GM12878 (cell line): ENCODE measurements at regions not wholly inside any gene's neighbourhood (a gene's known extent, or its start where the extent isn't known, plus 50 kb on each side); places are given as distances from the start of the nearest gene placed in this dataset.

ENCODE experiments used
- ATAC-seq: fragments of 200-7000 bp; cut with Tn5 transposase; 3 replicates; pipeline ENCODE4 v1.9.1; 2020; ENCODE audit warnings: mild to moderate bottlenecking, moderate library complexity
- BruUV-seq: library from RNA; stranded (reverse); fragments of 400-500 nt; replicated peaks from 2 replicates; lab custom pipeline; 2021; lab: Mats Ljungman, UMichigan
- CTCF ChIA-PET: fragments of 300-600 bp; sonication (Branson Sonifier 250); formaldehyde crosslinking; extraction: SDS; loops from one replicate; lab custom pipeline; 2021; ENCODE audit warnings: inconsistent platforms; lab: Yijun Ruan, JAX
- POLR2A ChIA-PET: fragments of 350-600 bp; formaldehyde crosslinking; extraction: SDS; loops from one replicate; lab custom pipeline; 2021; ENCODE audit warnings: inconsistent platforms; lab: Charles Lee
- RAD21 ChIA-PET: fragments of 300-600 bp; sonication (Branson Sonifier 250); formaldehyde crosslinking; loops from one replicate; lab custom pipeline; 2023; ENCODE audit warnings: antibody characterized with exemption; ENCODE audit not compliant: unreplicated experiment; lab: Charles Lee
- SMC1A ChIA-PET: fragments of 300-600 bp; sonication (Branson Sonifier 250); formaldehyde crosslinking; loops from one replicate; lab custom pipeline; 2023; ENCODE audit not compliant: unreplicated experiment, uncharacterized antibody; lab: Charles Lee
- DNase-seq: peaks from one replicate; pipeline ENCODE4 v3.0.0-alpha.2; 2011; ENCODE audit warnings: low read depth, low spot score
- FAIRE-seq: peaks from 3 replicates; lab custom pipeline; 2011; peaks lifted over from hg19 to GRCh38; lab: Jason Lieb, UNC
- H2AFZ ChIP-seq: 2 replicates; pipeline ENCODE4 v1.6.0; 2011; ENCODE audit warnings: low read depth, low read length, control low read depth; ENCODE audit not compliant: control insufficient read depth
- H3K27ac ChIP-seq: 2 replicates; pipeline ENCODE4 v1.5.1; 2011; ENCODE audit warnings: control low read depth; ENCODE audit not compliant: control insufficient read depth, insufficient read depth
- H3K27me3 ChIP-seq, 2 experiments: replicated peaks in 1 of 2; 2 replicates each; pipeline versions ENCODE4 v1.6.0 to v1.6.1; 2011; ENCODE audit warnings: low read length in 1 of 2; ENCODE audit not compliant: control insufficient read depth in 2 of 2, insufficient read depth in 2 of 2
- H3K36me3 ChIP-seq, 2 experiments: 2 replicates each; pipeline ENCODE4 v1.5.1; 2011; ENCODE audit warnings: low read length in 1 of 2; ENCODE audit not compliant: control insufficient read depth in 2 of 2, insufficient read depth in 2 of 2
- H3K4me1 ChIP-seq: 2 replicates; pipeline ENCODE4 v1.6.1; 2011; ENCODE audit warnings: mild to moderate bottlenecking, low read length, moderate library complexity, mixed read lengths; ENCODE audit not compliant: control insufficient read depth, insufficient read depth
- H3K4me2 ChIP-seq: 2 replicates; pipeline ENCODE4 v1.6.0; 2011; ENCODE audit warnings: control low read depth; ENCODE audit not compliant: control insufficient read depth, insufficient read depth
- H3K4me3 ChIP-seq: fragments of 200-600 bp; sonication (generic); 2 replicates; pipeline ENCODE4 v1.5.1; 2016
- H3K79me2 ChIP-seq: 2 replicates; pipeline ENCODE4 v1.6.0; 2011; ENCODE audit warnings: low read length; ENCODE audit not compliant: control insufficient read depth, insufficient read depth
- H3K9ac ChIP-seq: 2 replicates; pipeline ENCODE4 v1.8.0; 2011; ENCODE audit warnings: low read length, control low read depth, mixed read lengths; ENCODE audit not compliant: control insufficient read depth, insufficient read depth
- H3K9me3 ChIP-seq: replicated peaks from 3 replicates; pipeline ENCODE4 v1.5.1; 2011; ENCODE audit warnings: mild to moderate bottlenecking, low read length; ENCODE audit not compliant: control insufficient read depth, insufficient read depth
- H4K20me1 ChIP-seq: 2 replicates; pipeline ENCODE4 v1.6.0; 2011; ENCODE audit not compliant: control insufficient read depth, insufficient read depth
- EP300 ChIP-seq, 2 experiments: fragments of 150-350 bp in 1 of 2; IDR thresholded peaks; 2 replicates each; pipeline ENCODE4 v1.6.1; 2011 to 2012; ENCODE audit warnings: low read depth in 2 of 2, low read length in 2 of 2, borderline replicate concordance in 1 of 2, improper control_type of control experiment in 1 of 2, inconsistent platforms in 1 of 2; ENCODE audit not compliant: control insufficient read depth in 1 of 2
- GABPA ChIP-seq: IDR thresholded peaks from 2 replicates; pipeline ENCODE4 v1.6.1; 2014; ENCODE audit warnings: antibody characterized with exemption, low read depth, mild to moderate bottlenecking, inconsistent platforms
- HDAC2 ChIP-seq: fragments of 200-600 bp; sonication (generic); IDR thresholded peaks from 2 replicates; pipeline ENCODE4 v1.6.1; 2017
- IKZF2 ChIP-seq, 2 experiments: fragments of 450-650 bp; IDR thresholded peaks; 2 replicates each; pipeline ENCODE4 v1.6.1; 2017; ENCODE audit warnings: mild to moderate bottlenecking in 2 of 2, moderate library complexity in 2 of 2
- KDM1A ChIP-seq: fragments of 200-600 bp; sonication (generic); IDR thresholded peaks from 2 replicates; pipeline ENCODE4 v1.6.1; 2016; ENCODE audit warnings: borderline replicate concordance
- LARP7 ChIP-seq: fragments of 450-650 bp; IDR thresholded peaks from 2 replicates; pipeline ENCODE4 v1.6.1; 2017; ENCODE audit warnings: mild to moderate bottlenecking
- PAX8 ChIP-seq: fragments of 450-650 bp; IDR thresholded peaks from 2 replicates; pipeline ENCODE4 v1.6.1; 2017; ENCODE audit warnings: mild to moderate bottlenecking, moderate library complexity
- PML ChIP-seq: IDR thresholded peaks from 2 replicates; pipeline ENCODE4 v1.6.1; 2012; ENCODE audit warnings: low read length, inconsistent platforms
- ZNF24 ChIP-seq: fragments of 450-650 bp; IDR thresholded peaks from 2 replicates; pipeline ENCODE4 v1.6.1; 2017; ENCODE audit warnings: antibody characterized with exemption, mild to moderate bottlenecking
- WGBS: methylation state at CpG from one replicate; pipeline ENCODE4 v1.1.6; 2016; ENCODE audit warnings: low lambda C conversion rate; ENCODE audit not compliant: insufficient replicate concordance, insufficient coverage; ENCODE audit errors: missing lambda C conversion rate; 5-methylcytosine and 5-hydroxymethylcytosine counted together
- in situ Hi-C: fragments of 300-500 bp; cut with MboI; formaldehyde crosslinking; loops from 9 replicates; pipeline ENCODE4 v1.14.3; 2018; ENCODE audit warnings: mixed read lengths
- intact Hi-C: fragments of 100-400 bp; cut with micrococcal nuclease; formaldehyde crosslinking; loops from one replicate; pipeline ENCODE4 v1.14.2; 2022; ENCODE audit not compliant: unreplicated experiment
- TF ChIP-seq, protein P1 (sequence below): fragments of 450-650 bp; IDR thresholded peaks from 2 replicates; pipeline ENCODE4 v1.6.1; 2018; ENCODE audit warnings: mild to moderate bottlenecking, low read depth, moderate library complexity; ENCODE audit not compliant: partially characterized antibody

DNA sequence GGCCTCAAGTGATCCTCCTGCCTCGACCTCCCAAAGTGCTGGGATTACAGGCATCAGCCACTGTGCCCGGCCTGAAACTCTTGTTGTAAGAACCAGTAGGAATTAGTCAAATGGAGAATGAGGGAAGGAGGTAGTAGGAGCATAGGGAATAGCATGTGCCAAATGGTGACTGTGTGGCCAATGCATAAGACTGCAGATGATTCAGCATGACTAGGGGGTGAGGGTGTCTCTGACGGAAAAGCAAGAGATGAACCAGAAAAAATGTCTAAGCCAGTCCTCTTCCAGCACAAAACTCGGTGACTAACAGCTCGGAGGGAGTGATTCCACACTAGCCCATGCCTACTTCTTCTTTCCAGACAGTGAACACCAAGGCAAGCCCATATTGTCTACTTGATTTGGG, 58.2 kb upstream of the DUSP21 start:
- ChIA-PET RAD21 (no interaction called here), POLR2A (no interaction called here)
- no peak overlapping the region for H2AFZ ChIP-seq
- no peak for TF ChIP-seq LARP7
- TF ChIP-seq KDM1A: no peak
- TF ChIP-seq HDAC2: no peak
- TF ChIP-seq PML: no peak
- TF ChIP-seq, all 136 proteins: peak for 0
- intact Hi-C loops (no loop called here), in situ Hi-C loops (no loop called here)
- FAIRE-seq (no peak), DNase-seq (no peak), ATAC-seq (no peak)
- ChIA-PET SMC1A (no interaction called here), CTCF (no interaction called here)
- H3K4me1 ChIP-seq: no peaks in the 10 kb centered on the region
- H3K9me3 ChIP-seq: no peaks in the 10 kb centered on the region
- H3K9ac ChIP-seq: no peak overlapping the region
- no peaks in the 10 kb centered on the region for H3K36me3 ChIP-seq
- H3K4me2 ChIP-seq: no peak overlapping the region
- no peak overlapping the region for H3K4me3 ChIP-seq
- WGBS: 27% methylated on average over 5 of the region's 5 CpGs
- H3K27ac ChIP-seq: no peak overlapping the region
- H3K79me2 ChIP-seq: no peaks in the 10 kb centered on the region
- H3K27me3 ChIP-seq: no peaks in the 10 kb centered on the region
- BruUV-seq: no TSS peak
- no peaks in the 10 kb centered on the region for H4K20me1 ChIP-seq

DNA sequence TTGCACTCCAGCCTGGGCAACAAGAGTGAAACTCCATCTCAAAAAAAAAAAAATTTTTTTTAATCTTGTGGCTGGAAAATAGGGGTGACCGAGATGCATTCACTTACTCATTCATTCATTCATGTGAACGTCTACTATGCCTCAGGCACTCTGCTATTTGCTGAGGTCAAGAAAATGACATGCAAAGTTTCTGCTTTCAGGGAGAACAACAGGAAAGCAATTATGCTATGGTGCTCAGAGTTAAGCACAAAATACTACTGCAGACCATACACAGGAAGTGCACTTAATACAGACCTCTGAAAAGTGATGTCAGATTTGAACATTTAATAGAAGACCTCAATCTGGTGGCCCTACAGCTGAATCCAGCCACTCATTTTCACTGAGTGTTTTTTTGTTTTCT, 59.6 kb upstream of the DUSP21 start:
- no peaks in the 10 kb centered on the region for H3K79me2 ChIP-seq
- RAD21 ChIA-PET: no interaction called here
- H3K4me2 ChIP-seq: no peak overlapping the region
- no peaks in the 10 kb centered on the region for H3K4me1 ChIP-seq
- SMC1A ChIA-PET: no interaction called here
- H3K9ac ChIP-seq: no peak overlapping the region
- no peak overlapping the region for H2AFZ ChIP-seq
- H4K20me1 ChIP-seq: no peaks in the 10 kb centered on the region
- no peaks in the 10 kb centered on the region for H3K27me3 ChIP-seq
- FAIRE-seq (no peak), DNase-seq (no peak), ATAC-seq (peak; percentile 28; the same call in 2 of the 3 replicates)
- CTCF ChIA-PET: no interaction called here
- TF ChIP-seq ZNF24 (peak; percentile 78), GABPA (no peak), IKZF2 (IDR thresholded peaks at IDR 0.05) (no peak), EP300 (IDR thresholded peaks at IDR 0.05; ENCODE audit: borderline replicate concordance in 1 of 2, control insufficient read depth in 1 of 2, low read depth in 2 of 2, low read length in 2 of 2) (no peak), PAX8 (no peak)
- TF ChIP-seq, protein P1, sequence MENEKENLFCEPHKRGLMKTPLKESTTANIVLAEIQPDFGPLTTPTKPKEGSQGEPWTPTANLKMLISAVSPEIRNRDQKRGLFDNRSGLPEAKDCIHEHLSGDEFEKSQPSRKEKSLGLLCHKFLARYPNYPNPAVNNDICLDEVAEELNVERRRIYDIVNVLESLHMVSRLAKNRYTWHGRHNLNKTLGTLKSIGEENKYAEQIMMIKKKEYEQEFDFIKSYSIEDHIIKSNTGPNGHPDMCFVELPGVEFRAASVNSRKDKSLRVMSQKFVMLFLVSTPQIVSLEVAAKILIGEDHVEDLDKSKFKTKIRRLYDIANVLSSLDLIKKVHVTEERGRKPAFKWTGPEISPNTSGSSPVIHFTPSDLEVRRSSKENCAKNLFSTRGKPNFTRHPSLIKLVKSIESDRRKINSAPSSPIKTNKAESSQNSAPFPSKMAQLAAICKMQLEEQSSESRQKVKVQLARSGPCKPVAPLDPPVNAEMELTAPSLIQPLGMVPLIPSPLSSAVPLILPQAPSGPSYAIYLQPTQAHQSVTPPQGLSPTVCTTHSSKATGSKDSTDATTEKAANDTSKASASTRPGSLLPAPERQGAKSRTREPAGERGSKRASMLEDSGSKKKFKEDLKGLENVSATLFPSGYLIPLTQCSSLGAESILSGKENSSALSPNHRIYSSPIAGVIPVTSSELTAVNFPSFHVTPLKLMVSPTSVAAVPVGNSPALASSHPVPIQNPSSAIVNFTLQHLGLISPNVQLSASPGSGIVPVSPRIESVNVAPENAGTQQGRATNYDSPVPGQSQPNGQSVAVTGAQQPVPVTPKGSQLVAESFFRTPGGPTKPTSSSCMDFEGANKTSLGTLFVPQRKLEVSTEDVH: no peak
- H3K4me3 ChIP-seq: no peak overlapping the region
- intact Hi-C loops: no loop called here
- no peaks in the 10 kb centered on the region for H3K36me3 ChIP-seq
- 0% methylated on average over 2 of the region's 2 CpGs for WGBS
- no peaks in the 10 kb centered on the region for H3K9me3 ChIP-seq
- no TSS peak for BruUV-seq
- no peak overlapping the region for H3K27ac ChIP-seq
- in situ Hi-C loops: no loop called here
- POLR2A ChIA-PET: no interaction called here
